ENCODE measurements at regions not wholly inside any gene's neighbourhood (a gene's known extent, or its start where the extent isn't known, plus 50 kb on each side); places are given as distances from the start of the nearest gene placed in this dataset.

DNA sequence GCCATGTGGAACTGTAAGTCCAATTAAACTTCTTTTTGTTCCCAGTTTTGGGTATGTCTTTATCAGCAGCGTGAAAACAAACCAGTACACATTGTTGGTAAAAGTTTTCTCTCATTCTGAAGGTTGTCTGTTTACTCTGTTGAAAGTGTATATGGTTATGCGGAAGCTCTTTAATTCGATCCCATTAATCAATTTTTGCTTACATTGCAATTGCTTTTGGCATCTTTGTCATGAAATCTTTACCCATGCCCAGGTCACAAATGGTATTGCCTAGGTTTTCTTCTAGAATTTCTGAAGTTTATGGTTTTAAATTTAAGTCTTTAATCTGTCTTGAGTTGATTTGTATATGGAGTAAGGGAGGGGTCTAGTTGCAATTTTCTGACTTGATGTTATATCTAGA is 1901.9 kb downstream of the MAT2B start:
- TF ChIP-seq, protein P1, sequence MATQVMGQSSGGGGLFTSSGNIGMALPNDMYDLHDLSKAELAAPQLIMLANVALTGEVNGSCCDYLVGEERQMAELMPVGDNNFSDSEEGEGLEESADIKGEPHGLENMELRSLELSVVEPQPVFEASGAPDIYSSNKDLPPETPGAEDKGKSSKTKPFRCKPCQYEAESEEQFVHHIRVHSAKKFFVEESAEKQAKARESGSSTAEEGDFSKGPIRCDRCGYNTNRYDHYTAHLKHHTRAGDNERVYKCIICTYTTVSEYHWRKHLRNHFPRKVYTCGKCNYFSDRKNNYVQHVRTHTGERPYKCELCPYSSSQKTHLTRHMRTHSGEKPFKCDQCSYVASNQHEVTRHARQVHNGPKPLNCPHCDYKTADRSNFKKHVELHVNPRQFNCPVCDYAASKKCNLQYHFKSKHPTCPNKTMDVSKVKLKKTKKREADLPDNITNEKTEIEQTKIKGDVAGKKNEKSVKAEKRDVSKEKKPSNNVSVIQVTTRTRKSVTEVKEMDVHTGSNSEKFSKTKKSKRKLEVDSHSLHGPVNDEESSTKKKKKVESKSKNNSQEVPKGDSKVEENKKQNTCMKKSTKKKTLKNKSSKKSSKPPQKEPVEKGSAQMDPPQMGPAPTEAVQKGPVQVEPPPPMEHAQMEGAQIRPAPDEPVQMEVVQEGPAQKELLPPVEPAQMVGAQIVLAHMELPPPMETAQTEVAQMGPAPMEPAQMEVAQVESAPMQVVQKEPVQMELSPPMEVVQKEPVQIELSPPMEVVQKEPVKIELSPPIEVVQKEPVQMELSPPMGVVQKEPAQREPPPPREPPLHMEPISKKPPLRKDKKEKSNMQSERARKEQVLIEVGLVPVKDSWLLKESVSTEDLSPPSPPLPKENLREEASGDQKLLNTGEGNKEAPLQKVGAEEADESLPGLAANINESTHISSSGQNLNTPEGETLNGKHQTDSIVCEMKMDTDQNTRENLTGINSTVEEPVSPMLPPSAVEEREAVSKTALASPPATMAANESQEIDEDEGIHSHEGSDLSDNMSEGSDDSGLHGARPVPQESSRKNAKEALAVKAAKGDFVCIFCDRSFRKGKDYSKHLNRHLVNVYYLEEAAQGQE (IDR thresholded peaks at IDR 0.05; ENCODE audit: borderline replicate concordance), result no peak
- TF ChIP-seq EP300 (conservative IDR thresholded peaks at IDR 0.05; ENCODE audit: poor library complexity, severe bottlenecking) (no peak), SMC3 (conservative IDR thresholded peaks at IDR 0.05; ENCODE audit: poor library complexity) (no peak), MXI1 (conservative IDR thresholded peaks at IDR 0.05; ENCODE audit: poor library complexity, severe bottlenecking) (no peak), EZH2 (IDR thresholded peaks at IDR 0.05; ENCODE audit: borderline replicate concordance, insufficient read depth, low read length, poor library complexity, severe bottlenecking) (no peak), POLR2AphosphoS5 (IDR thresholded peaks at IDR 0.05) (no peak), TAF1 (IDR thresholded peaks at IDR 0.05; ENCODE audit: low read depth) (no peak), RAD21 (conservative IDR thresholded peaks at IDR 0.05) (no peak)
- TF ChIP-seq, protein P2, sequence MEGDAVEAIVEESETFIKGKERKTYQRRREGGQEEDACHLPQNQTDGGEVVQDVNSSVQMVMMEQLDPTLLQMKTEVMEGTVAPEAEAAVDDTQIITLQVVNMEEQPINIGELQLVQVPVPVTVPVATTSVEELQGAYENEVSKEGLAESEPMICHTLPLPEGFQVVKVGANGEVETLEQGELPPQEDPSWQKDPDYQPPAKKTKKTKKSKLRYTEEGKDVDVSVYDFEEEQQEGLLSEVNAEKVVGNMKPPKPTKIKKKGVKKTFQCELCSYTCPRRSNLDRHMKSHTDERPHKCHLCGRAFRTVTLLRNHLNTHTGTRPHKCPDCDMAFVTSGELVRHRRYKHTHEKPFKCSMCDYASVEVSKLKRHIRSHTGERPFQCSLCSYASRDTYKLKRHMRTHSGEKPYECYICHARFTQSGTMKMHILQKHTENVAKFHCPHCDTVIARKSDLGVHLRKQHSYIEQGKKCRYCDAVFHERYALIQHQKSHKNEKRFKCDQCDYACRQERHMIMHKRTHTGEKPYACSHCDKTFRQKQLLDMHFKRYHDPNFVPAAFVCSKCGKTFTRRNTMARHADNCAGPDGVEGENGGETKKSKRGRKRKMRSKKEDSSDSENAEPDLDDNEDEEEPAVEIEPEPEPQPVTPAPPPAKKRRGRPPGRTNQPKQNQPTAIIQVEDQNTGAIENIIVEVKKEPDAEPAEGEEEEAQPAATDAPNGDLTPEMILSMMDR (IDR thresholded peaks at IDR 0.05; ENCODE audit: poor library complexity, severe bottlenecking), result no peak
